Astrocyte of the cerebellum (primary cell): ENCODE measurements at regions not wholly inside any gene's neighbourhood (a gene's known extent, or its start where the extent isn't known, plus 50 kb on each side); places are given as distances from the start of the nearest gene placed in this dataset.

ENCODE experiments used
- DNase-seq: peaks from one replicate; pipeline ENCODE4 v3.0.0-alpha.2; 2011; ENCODE audit warnings: low read depth
- H3K4me3 ChIP-seq: 2 replicates; pipeline ENCODE4 v1.5.1; 2011; ENCODE audit warnings: mild to moderate bottlenecking, low read depth, low read length, moderate library complexity
- in situ Hi-C: cut with HindIII; loops from 2 replicates; pipeline ENCODE4 v1.10.0; 2017; ENCODE audit warnings: low sequenced_read_pairs
- TF ChIP-seq, protein P1 (sequence below): IDR thresholded peaks from 2 replicates; pipeline ENCODE4 v1.5.1; 2012; ENCODE audit warnings: low read length, low read depth, moderate library complexity, mild to moderate bottlenecking; ENCODE audit errors: missing control alignments

DNA sequence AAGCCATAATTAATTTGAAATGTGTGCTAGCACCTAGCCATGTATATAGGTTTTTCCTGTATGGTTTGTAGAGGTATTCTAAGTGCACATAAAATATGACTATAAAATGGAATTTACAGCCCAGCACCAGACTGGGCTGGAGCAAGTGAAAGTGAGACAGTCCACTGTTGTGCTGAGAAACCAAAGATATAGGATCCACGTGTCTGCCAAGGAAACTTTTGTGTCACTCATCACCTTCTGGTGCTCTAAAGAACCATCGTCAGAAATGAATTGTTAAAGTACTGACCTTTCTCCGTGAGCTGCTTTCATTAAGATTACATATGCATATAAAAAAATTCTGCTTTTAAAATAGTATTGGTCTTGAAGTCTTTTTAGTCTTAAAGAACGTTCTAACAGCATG lies 141.0 kb upstream of the ZC3H11B start:
- TF ChIP-seq, protein P1, sequence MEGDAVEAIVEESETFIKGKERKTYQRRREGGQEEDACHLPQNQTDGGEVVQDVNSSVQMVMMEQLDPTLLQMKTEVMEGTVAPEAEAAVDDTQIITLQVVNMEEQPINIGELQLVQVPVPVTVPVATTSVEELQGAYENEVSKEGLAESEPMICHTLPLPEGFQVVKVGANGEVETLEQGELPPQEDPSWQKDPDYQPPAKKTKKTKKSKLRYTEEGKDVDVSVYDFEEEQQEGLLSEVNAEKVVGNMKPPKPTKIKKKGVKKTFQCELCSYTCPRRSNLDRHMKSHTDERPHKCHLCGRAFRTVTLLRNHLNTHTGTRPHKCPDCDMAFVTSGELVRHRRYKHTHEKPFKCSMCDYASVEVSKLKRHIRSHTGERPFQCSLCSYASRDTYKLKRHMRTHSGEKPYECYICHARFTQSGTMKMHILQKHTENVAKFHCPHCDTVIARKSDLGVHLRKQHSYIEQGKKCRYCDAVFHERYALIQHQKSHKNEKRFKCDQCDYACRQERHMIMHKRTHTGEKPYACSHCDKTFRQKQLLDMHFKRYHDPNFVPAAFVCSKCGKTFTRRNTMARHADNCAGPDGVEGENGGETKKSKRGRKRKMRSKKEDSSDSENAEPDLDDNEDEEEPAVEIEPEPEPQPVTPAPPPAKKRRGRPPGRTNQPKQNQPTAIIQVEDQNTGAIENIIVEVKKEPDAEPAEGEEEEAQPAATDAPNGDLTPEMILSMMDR = no peak
- no peak for DNase-seq
- H3K4me3 ChIP-seq = no peak overlapping the region
- in situ Hi-C loops = no loop called here

DNA sequence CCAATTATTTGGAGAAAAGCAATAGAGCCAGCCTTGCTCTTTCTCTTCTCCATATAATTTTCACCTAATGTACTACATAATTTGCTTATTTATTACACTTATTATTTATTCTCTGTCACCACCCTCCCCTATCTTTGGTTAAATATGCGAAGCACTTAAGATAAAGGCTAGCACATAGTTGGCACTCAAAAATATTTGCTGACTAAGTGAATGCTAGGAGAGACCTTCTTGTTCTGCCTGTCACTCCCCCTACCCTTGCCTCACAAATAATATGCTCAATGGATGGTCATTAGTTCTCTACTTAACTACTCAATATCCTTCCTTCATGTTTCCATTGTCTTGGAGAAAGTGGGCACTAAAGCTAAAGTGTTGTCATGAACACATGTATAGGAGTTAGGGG lies 139.7 kb upstream of the ZC3H11B start:
- no peak overlapping the region for H3K4me3 ChIP-seq
- TF ChIP-seq, protein P1 = no peak
- in situ Hi-C loops = no loop called here
- no peak for DNase-seq

GRCh38 chr1:219751870-219752507 lies 139.1 kb upstream of the ZC3H11B start:
- in situ Hi-C loops = no loop called here
- TF ChIP-seq, protein P1 = no peak
- no peak overlapping the region for H3K4me3 ChIP-seq
- DNase-seq = no peak

GRCh38 chr1:219749370-219749769 lies 136.5 kb upstream of the ZC3H11B start:
- DNase-seq = no peak
- in situ Hi-C loops = no loop called here
- TF ChIP-seq, protein P1 = no peak
- no peak overlapping the region for H3K4me3 ChIP-seq

DNA sequence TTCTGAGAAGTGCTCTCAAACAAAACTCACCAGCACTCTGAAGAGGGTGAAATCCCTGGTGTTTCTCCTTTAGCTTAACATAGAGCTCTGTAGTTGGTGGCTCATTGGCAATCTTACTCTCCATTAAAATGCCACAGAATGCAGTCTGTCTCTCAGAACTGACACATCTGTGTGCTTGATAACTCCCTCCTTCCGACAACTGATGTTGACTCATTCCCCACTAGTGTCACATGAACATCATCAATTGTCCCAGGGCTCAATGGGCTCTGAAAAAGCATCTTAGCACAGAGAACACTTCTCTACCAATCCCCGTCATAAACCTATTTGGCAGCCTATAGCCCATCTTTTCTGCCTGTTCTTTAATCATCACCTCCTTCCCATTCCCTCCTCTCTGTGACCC lies 133.2 kb upstream of the ZC3H11B start:
- DNase-seq = no peak
- TF ChIP-seq, protein P1 = no peak
- in situ Hi-C loops = no loop called here
- no peak overlapping the region for H3K4me3 ChIP-seq

DNA sequence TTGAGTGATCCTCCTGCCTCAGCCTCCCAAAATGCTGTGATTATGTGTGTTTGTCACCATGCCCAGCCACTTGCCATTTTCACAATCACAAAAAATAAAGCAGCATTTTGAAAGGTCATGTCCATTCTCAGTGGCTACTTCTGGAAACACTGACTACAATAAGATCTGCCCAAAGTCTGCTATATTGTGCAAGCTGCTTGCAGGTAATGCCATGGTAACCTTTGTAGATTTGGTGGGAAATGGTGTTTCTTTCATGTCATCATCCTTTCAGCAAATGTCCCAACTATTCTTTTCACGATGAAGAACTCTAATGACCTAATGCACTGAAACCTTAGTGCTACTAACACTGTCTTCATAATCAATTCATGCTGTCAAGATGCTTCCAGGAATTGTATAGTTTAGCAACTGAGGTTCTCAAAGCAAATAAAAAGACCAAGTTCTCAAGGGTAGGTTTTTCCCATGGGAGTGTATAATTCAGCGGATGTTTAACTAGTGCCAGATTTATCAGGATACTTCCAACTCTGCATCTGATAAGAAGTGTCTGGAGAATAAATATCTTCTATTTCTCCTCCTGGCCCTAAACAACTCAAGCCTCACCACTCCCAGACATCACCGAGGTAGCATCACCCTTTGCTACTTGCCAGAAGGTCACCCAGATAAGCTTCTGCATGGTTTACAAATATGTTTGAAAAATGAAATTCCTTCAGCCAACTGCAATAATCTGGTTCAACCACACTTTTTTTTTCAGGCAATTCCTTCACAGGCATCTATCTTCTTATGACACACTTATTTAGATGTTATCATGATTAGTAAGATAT lies 132.0 kb upstream of the ZC3H11B start:
- TF ChIP-seq, protein P1 = no peak
- no peak overlapping the region for H3K4me3 ChIP-seq
- no peak for DNase-seq
- in situ Hi-C loops = no loop called here
